NT2/D1 (cell line): ENCODE measurements at regions not wholly inside any gene's neighbourhood (a gene's known extent, or its start where the extent isn't known, plus 50 kb on each side); places are given as distances from the start of the nearest gene placed in this dataset.

Experiments
- SUZ12 ChIP-seq: IDR thresholded peaks from 2 replicates; pipeline ENCODE4 v1.6.1; 2011; ENCODE audit not compliant: insufficient read length, insufficient read depth; ENCODE audit errors: extremely low read depth
- ZNF274 ChIP-seq: IDR thresholded peaks from 2 replicates; pipeline ENCODE4 v1.6.1; 2011; ENCODE audit warnings: mild to moderate bottlenecking, low read depth, low read length

- no peak for TF ChIP-seq SUZ12
- TF ChIP-seq ZNF274: no peak
Observed at GRCh38 chr5:167649471-167649870, 642.0 kb upstream of the WWC1 start.
